ENCODE measurements at regions not wholly inside any gene's neighbourhood (a gene's known extent, or its start where the extent isn't known, plus 50 kb on each side); places are given as distances from the start of the nearest gene placed in this dataset.

DNA sequence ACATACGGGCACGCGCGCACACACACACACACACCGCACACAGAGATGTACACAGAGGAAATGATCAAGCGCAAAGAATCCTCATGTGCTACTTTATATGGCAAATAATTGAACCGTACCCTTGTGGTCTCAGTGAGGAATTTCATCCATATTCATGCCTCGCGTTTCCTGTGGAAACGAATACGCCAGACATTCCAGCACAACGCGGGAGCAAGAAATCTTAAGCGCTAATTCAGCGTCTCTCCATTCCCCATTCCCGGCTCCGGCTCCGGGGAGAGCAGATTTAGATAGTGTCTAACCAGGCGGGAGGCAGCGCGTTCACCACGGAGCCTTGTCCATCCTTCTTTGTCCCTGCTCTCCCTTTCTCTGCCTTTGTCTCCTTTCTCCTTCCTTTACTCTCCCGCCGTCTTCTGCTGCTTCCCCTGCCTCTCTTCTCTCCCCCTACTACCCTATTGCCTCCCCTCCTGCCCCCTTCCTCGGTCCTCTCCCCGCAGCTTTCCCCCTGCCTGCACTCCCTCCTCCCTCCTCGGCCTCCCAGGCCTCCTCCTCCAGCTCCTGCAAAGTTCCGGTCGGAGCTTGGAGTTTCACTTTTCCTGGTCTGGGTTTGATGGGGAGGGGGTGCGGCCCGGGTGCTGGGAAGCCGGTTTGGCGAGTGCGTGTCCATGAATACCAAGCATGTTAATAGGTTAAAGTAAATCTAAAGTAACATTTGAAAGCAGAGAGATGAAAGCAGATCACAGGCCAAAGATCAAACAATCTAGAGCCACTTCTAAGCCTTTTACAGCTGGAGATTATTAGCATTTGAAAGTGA lies 579.3 kb downstream of the BUD13 start:
- DNase-seq = no peak

DNA sequence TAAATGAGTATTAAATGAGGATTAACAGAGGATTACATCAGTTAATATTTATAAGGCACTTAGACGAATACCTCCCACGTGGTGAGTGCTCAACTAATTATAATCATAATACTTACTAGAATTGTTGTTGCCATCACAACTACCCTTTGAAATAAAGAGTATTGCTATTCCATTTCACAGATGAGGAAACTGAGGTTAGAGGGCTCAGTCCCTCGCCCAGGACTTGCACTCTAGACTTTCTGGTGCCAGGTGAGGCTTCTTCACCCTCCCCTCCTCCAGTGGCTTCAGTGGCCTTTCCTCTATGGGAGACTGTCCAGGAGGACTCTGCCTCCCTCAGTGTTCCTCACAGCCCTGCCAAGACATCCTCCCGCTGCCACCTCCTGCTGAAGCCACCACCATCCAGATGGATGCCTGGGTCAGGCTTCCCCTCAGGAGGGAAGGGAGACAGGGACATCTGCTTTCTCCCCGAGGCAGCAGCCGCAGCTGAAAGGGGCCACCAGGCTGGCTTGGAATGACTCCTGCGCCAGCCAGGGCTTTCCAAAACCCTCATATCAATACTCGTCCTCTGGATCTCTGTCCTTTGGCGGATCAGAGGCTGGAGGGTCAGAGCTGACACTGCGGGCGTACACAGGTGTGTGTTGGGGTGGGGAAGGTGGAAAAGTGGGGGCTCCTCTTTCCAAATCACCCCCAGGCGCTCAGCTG lies 580.1 kb downstream of the BUD13 start:
- no peak for DNase-seq

DNA sequence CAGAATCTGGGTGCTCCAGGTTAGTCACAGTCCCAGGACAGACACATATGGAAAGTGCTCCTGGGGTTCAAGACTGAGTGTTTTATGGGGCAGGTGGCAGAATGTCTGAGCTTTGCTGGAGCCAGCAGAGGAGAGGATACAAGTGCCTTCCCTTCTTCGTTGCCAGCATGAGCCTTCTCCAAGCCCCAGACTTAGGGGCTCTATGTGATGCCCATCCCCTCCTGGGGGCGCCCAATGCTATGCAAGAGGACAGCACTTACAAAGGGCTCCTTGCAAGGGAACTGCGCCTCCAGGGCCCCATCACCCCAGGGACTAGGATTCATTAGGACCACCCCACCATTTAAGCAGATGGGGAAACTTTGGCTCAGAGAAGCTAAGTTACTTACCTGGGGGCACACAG lies 581.9 kb downstream of the BUD13 start:
- DNase-seq = no peak

GRCh38 chr11:116189408-116190170 lies 583.2 kb downstream of the BUD13 start:
- no peak for DNase-seq

GRCh38 chr11:116188350-116188749 lies 584.4 kb downstream of the BUD13 start:
- no peak for DNase-seq

- no peak for DNase-seq
Measured at GRCh38 chr11:116187026-116187425, 585.8 kb downstream of the BUD13 start.

DNA sequence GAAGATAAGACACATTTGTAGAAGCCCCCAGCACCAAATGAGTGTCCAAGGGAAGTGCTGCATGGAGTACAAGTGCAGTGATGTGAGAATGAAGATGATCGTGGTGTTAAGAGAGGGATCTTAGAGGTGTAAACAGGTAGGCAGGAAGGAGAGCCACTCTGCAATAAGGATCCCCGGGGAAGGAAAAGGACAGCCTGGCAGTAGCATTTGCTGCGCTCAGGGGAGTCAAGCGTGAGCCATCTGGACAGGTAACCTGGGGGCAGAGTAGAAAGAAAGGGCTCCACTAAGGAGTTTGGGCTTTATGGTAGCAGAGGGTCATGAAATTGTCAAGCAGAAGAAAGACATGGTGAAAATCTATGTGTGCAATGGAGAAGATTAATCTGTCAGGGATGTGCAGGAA lies 587.2 kb downstream of the BUD13 start:
- DNase-seq = no peak

- no peak for DNase-seq
Measured at GRCh38 chr11:116184763-116185162, 588.0 kb downstream of the BUD13 start.

DNA sequence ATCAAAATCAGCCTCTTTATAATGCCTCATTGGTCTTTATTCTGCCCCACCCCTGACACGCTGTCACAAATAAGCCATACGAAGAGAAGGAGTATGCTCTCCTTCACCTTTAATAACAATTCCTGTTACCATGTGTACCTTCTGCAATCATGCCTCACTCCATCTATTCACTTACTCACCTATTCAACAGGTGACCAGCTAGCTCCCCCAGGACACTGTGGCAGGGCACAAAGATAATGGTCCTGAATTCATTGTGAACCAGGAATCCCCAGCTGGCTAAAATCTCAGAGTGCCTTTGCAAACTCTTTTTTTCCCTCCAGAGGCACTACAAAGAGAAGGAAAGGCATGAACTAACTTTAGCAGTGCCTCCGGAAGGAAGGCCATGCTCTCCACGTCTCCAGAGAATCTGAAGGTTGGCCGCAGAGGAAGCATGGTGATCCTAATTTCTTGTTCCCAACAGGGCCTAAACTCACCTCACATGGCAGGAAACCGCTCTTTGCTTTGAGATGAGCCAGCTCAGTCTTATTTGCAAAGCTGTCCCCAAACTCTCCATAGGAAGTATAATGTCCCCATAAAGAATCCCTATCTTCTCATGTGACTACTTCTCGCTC lies 590.3 kb downstream of the BUD13 start:
- DNase-seq = no peak

DNA sequence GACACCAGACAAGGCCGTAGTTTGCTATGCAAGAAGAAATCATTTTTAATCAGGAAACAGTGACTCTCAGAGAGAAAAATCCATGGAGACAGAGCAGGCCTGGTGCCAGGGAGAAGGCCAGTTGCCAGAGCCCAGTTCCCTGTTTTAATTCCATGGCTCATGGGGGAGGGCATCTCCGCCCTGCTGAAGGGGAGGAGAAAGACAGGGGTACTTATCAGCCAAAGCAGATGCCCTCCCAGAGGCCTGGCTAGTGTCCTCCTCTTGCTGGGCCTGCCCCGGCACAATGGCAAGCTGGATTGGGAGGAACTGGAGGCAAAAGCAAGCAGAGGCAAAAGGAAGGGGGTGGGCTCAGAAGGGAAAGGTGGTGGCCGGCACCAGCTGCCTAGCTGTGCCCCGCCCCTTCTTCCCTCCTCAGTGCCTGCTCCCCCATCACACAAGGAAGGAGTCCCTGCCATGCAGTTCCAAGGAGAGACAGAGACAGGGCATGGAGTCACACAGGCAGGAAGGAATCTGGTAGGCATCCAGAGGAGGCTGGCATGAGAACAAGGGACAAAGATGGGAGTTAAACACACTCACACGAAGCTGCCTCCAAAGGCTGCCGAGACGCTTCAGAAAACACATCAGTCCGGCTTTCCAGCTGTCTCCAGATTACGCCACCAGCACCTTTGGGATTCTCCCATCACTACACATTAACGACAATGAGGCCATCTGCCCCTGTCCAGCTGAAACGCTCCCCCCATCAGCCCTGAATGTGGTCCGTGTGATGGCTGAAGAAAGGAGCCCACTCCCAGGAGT lies 591.8 kb downstream of the BUD13 start:
- no peak for DNase-seq

GRCh38 chr11:116179401-116179800 lies 593.4 kb downstream of the BUD13 start:
- no peak for DNase-seq

DNA sequence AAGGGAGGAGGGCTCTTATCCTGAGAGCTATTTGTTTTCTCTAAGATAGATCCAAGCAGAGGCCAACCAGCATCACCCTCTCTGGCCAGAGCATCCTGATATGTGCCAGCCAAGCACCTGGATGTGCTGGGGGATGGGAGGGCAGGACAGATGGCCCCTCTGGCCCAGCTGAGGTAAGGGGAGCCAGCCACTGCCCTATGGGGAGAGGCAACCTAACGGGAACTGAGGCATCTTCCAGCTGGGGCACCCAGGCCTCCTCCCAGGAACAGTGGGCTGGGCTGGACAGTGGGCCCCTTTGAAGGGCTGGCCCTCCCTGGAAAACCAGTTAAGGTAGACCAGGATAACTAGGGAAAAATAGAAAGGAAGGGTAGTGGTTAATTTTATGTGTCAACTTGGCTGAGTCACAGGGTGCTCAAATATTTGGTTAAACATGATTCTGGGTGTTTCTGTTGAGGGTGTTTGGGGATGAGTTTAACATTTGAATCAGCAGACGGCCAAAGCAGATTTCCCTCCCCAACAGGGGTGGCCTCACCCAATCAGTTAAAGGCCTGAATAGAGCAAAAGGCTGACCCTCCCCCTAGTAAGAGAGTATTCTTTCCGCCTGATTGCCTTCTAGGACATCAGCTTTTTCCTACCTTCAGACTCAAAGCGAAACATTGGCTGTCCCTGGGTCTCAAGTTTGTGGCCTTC lies 595.1 kb downstream of the BUD13 start:
- DNase-seq = no peak

DNA sequence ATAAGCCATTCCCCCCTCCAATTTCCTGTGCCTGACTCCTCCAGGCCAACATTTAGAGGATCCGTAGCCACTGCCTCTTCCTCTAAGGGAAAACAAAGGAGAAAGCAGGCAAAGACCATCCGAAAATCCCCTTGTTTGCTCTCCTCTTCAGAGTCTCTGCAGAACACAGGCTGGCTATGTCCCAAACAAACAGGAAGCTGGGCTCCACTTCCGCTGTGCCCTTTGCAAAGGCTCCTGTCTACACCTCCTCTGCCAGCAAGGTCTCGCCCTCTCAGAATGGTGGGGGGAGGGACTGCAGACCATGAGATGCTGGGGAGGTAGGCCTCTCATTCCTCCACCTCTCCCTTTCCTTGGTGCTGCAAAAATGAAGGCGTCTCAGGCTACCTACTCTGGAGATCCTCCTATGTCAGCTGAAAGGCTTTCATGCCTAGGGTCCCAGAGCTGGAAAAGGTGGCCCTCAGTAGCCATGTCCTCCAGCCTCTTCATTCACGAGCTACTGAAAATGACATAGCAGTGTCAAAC lies 596.2 kb downstream of the BUD13 start:
- no peak for DNase-seq

DNA sequence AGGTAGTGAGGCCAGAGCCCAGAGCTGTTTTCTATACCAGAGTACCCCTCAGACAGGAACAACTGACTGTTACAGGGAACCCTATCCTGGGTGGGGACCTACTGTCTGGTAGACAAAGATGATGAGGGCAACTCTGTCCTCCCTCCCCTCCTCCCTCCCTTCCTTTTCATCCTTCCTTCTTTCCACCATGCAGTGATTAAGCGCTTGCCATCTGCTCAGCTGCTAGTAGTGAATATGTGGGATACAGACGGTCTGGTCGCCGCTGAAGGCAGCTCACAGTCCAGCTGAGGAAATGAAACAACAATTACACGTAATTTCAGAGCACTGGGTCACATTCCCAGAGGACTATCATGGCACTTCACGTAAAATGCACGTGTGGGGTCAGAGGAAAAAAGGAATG lies 597.1 kb downstream of the BUD13 start:
- no peak for DNase-seq

- DNase-seq = no peak
Measured at GRCh38 chr11:116173941-116174911, 598.6 kb downstream of the BUD13 start.

DNA sequence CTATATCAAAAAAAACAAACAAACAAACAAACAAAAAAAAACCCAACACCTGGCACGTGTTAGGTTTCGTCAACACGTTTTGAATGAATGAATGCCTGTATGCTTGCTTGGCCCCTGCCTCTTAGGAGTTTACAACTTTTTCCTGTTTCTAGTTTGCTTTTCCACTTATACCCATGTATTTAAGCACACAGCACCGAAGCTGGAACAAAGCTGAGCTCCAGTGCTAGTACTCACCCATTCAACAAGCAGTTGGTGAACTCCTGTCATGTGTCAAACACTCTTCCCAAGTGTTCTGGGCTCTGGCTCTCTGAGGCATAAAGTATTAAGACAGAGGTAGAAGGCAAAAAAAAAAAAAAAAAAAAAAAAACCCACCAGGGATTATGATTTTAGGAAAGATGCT lies 599.3 kb downstream of the BUD13 start:
- no peak for DNase-seq

GRCh38 chr11:116172851-116173250 lies 599.9 kb downstream of the BUD13 start:
- no peak for DNase-seq

DNA sequence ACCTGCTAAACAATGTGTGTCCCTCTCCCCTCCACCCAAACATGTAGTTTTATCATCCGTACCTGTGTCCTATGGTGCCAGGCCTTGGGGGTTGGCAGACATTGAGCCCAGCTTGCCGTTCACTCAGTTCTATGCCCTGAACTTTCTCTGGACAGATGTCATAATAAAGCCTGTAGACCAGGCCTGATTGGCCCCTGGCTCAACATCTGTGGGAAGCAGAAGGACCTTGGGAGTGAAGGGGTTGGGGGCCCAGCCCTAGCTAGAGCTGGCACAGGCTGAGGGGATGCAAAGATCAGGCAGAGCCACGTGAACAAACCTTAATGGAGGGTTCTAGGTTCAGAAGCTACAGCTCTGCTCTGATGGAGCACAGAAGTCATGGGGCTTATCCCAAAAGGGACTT lies 600.6 kb downstream of the BUD13 start:
- DNase-seq = no peak

DNA sequence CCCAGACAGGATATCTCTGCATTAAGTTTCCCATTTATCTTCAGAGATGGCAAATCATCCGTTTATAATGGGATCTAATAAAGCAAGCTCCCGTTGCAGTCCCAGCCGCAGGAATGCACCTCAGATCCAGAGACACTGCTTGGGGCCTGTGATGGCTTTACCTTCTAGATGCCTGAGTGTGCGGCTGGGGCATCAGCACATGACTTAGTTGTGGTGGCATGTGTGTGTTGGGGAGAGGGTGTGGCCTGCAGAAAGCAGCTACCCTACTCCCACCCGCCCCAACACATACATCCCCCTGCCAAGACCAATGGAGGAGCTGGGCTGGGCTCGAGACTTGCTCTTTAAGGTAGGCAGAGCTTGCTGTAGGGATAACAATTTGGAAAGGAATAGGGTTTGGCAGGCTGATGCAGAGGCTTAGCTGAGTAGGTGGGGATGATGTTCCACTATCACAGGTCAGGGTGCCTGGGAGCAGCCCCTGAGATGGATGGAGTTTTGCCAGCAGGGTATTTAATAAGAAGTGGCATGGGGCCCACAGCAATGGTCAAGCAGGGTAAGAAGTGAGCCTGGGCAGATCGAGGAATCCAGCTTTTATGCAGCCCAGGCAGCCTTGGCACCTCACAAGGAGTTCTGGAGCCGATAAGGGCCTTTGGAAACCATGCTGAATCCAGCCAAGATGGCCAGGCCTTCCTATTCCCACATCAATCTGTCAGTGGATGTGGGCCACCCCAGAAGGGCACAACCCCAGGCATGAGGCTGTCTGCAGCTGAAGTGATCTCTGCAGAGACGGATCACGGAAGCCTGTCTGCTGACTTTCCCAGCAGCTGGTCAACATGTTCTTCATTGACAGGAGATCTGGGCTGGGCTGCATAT lies 601.3 kb downstream of the BUD13 start:
- DNase-seq = no peak
